A673 (cell line): ENCODE measurements at regions not wholly inside any gene's neighbourhood (a gene's known extent, or its start where the extent isn't known, plus 50 kb on each side); places are given as distances from the start of the nearest gene placed in this dataset.

Experiments
- BruUV-seq: library from RNA; stranded (reverse); fragments of 400-500 nt; replicated peaks from 2 replicates; lab custom pipeline; 2021; lab: Mats Ljungman, UMichigan
- CTCF ChIA-PET: fragments of 300-600 bp; sonication (Branson Sonifier 250); formaldehyde crosslinking; loops from one replicate; lab custom pipeline; 2022; ENCODE audit warnings: antibody characterized with exemption; lab: Charles Lee
- POLR2A ChIA-PET: fragments of 300-600 bp; sonication (Branson Sonifier 250); formaldehyde crosslinking; loops from one replicate; lab custom pipeline; 2022; ENCODE audit warnings: antibody characterized with exemption; ENCODE audit not compliant: low non-redundant PET; lab: Charles Lee
- DNase-seq: peaks from one replicate; pipeline ENCODE4 v3.0.0-alpha.2; 2015; ENCODE audit warnings: low spot score
- H3K27ac ChIP-seq: fragments of 200-600 bp; sonication (generic); 2 replicates; pipeline ENCODE4 v1.5.1; 2016; ENCODE audit warnings: mixed run types, low read depth, mild to moderate bottlenecking, mixed read lengths, antibody characterized with exemption, low read length; ENCODE audit not compliant: poor library complexity, severe bottlenecking
- H3K27me3 ChIP-seq: fragments of 200-600 bp; sonication (generic); replicated peaks from 2 replicates; pipeline ENCODE4 v1.6.1; 2017; ENCODE audit warnings: mixed run types, low read depth, mild to moderate bottlenecking, mixed read lengths, antibody characterized with exemption, low read length; ENCODE audit not compliant: insufficient read depth, poor library complexity
- H3K36me3 ChIP-seq: fragments of 200-600 bp; sonication (generic); 2 replicates; pipeline ENCODE4 v1.6.1; 2016; ENCODE audit warnings: mixed run types, mild to moderate bottlenecking, mixed read lengths, antibody characterized with exemption, low read length; ENCODE audit not compliant: insufficient read depth, poor library complexity, severe bottlenecking
- H3K4me1 ChIP-seq: fragments of 200-600 bp; sonication (generic); 2 replicates; pipeline ENCODE4 v1.6.1; 2017; ENCODE audit warnings: mixed run types, mild to moderate bottlenecking, mixed read lengths, antibody characterized with exemption, low read length; ENCODE audit not compliant: insufficient read depth, poor library complexity, severe bottlenecking
- H3K4me3 ChIP-seq: fragments of 200-600 bp; sonication (generic); 2 replicates; pipeline ENCODE4 v1.5.1; 2016; ENCODE audit warnings: low read depth, mixed run types, mild to moderate bottlenecking, mixed read lengths, low read length; ENCODE audit not compliant: poor library complexity, severe bottlenecking
- H3K9me3 ChIP-seq: fragments of 200-600 bp; sonication (generic); 2 replicates; pipeline ENCODE4 v1.6.1; 2016; ENCODE audit warnings: mixed run types, low read depth, mild to moderate bottlenecking, mixed read lengths, antibody characterized with exemption, low read length; ENCODE audit not compliant: poor library complexity, severe bottlenecking
- CTCF ChIP-seq: fragments of 300-800, 200-600 bp; sonication (generic); conservative IDR thresholded peaks from 2 replicates; pipeline ENCODE4 v1.5.1; 2017; ENCODE audit warnings: low read depth, mild to moderate bottlenecking, antibody characterized with exemption, low read length, moderate library complexity, mixed read lengths
- EZH2 ChIP-seq: fragments of 200-600 bp; sonication (generic); IDR thresholded peaks from 2 replicates; pipeline ENCODE4 v1.6.1; 2017; ENCODE audit warnings: borderline replicate concordance, low read depth, mild to moderate bottlenecking, mixed read lengths, antibody characterized with exemption, low read length; ENCODE audit not compliant: poor library complexity, severe bottlenecking
- intact Hi-C: fragments of 100-400 bp; cut with micrococcal nuclease; formaldehyde crosslinking; loops from one replicate; pipeline ENCODE4 v1.10.0; 2022; ENCODE audit not compliant: unreplicated experiment

GRCh38 chr3:168648321-168648720, 552.6 kb upstream of the GOLIM4 start:
- CTCF ChIA-PET = no interaction called here
- Histone ChIP-seq H3K4me3 (no peak overlapping the region), H3K9me3 (no peaks in the 10 kb centered on the region), H3K36me3 (no peaks in the 10 kb centered on the region), H3K4me1 (no peaks in the 10 kb centered on the region), H3K27me3 (no peaks in the 10 kb centered on the region), H3K27ac (no peak overlapping the region)
- intact Hi-C loops = no loop called here
- no peak for DNase-seq
- POLR2A ChIA-PET = no interaction called here
- no TSS peak for BruUV-seq
- no peak for TF ChIP-seq CTCF
- no peak for TF ChIP-seq EZH2

- Histone ChIP-seq H3K9me3 (no peaks in the 10 kb centered on the region), H3K4me3 (no peak overlapping the region), H3K4me1 (no peaks in the 10 kb centered on the region), H3K27ac (no peak overlapping the region), H3K36me3 (no peaks in the 10 kb centered on the region), H3K27me3 (no peaks in the 10 kb centered on the region)
- no TSS peak for BruUV-seq
- no peak for TF ChIP-seq CTCF
- no peak for TF ChIP-seq EZH2
- ChIA-PET CTCF (no interaction called here), POLR2A (no interaction called here)
- intact Hi-C loops = no loop called here
- no peak for DNase-seq
Observed at GRCh38 chr3:168647582-168647981, 551.9 kb upstream of the GOLIM4 start.

GRCh38 chr3:168645180-168645579, 549.5 kb upstream of the GOLIM4 start:
- Histone ChIP-seq H3K4me3 (no peak overlapping the region), H3K27me3 (no peaks in the 10 kb centered on the region), H3K27ac (no peak overlapping the region), H3K9me3 (no peaks in the 10 kb centered on the region), H3K36me3 (no peaks in the 10 kb centered on the region), H3K4me1 (no peaks in the 10 kb centered on the region)
- BruUV-seq = no TSS peak
- POLR2A ChIA-PET = no interaction called here
- CTCF ChIA-PET = no interaction called here
- intact Hi-C loops = no loop called here
- TF ChIP-seq EZH2 = no peak
- TF ChIP-seq CTCF = no peak
- DNase-seq = no peak
